ENCODE measurements at regions not wholly inside any gene's neighbourhood (a gene's known extent, or its start where the extent isn't known, plus 50 kb on each side); places are given as distances from the start of the nearest gene placed in this dataset.
"Not testable (repeated sequence)": the region's sequence is repeated elsewhere in the genome, so short reads cannot be mapped to it uniquely, and the experiment has no call there.

DNA sequence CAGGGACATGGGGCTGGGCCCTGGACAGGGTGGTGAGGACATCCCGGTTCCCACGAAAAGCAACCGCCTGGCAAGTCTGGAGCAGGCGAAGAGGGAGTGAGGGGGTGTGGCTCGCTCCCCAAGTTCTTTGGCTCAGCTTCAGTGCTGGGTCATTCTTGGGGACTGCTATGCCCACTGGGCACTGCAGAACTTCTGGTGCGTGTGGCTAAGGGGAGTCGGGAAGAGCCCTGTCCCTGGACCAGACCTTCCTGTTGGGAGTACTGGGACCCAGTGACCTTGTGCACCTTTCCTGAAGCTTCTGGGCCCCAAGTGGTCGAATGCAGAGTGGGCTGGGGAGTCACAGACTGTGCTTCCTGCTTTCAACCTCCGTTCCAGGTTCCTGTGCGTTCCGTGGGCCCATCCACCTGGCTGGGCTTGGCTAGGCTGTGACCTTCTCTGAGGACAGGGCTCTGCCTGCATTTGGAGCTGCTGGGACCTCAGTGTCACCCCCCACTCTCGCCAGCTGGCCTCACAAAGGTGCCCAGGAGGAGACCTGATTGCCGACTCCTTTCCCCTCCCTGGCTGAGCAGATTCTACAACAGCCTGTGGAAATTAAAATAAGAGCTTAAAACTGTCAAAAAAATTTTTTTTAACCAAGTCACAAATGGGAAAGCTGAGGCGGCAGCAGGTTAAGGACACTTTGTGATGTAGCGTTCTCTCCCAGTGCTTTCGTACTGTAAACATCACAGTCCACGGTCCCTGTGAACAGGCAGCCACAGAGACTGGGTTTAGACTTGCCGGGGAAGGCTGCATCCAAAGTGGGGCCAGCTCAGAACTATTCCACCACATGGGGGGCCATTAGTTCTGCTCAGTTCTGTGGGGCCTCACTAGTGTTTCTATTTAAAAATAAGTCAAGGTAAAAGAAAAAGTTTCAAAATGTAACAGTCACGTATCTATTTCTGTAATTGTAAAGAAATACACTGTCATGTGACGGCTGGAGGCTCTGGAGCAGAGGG lies 63.8 kb upstream of the WNT7B start:
- no peak for DNase-seq (ENCODE audit: low read depth in 2 of 2)

DNA sequence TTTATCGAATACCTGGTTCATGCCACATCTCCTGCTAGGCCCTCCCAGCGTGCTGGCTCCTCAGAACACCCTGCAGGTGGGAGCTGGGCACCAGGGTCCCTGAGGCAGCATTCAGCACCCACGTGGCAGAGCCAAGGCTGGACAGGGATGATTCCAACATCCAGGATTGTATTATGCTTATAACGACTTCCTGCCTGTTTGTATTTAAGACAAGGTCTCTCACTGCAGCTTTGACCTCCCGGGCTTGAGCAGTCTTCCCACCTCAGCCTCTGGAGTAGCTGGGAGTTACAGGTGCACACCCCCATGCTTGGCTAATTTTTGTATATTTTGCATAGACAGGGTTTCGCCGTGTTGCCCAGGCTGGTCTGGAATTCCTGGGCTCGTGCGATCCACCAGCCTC lies 64.7 kb upstream of the WNT7B start:
- no peak for DNase-seq (ENCODE audit: low read depth in 2 of 2)

DNA sequence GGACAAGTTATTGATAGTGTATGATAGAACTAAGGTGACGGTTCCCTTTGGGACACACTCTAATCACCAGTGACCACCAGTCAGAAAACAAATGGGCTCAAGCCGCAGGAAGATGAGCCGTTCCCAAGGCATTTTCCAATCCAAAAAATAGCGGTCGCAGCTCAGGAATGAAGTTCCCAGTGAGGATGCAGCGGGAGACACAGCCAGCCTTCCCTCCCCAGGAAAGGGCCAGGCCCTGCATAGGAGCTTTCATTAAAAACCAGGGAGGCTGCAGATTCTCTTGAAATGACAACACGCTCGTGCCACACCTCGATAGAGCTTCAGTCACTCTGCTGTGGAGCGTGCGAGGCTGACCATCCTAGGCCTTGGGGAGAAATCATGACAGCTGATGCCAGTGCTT lies 65.8 kb upstream of the WNT7B start:
- no peak for DNase-seq (ENCODE audit: low read depth in 2 of 2)

DNA sequence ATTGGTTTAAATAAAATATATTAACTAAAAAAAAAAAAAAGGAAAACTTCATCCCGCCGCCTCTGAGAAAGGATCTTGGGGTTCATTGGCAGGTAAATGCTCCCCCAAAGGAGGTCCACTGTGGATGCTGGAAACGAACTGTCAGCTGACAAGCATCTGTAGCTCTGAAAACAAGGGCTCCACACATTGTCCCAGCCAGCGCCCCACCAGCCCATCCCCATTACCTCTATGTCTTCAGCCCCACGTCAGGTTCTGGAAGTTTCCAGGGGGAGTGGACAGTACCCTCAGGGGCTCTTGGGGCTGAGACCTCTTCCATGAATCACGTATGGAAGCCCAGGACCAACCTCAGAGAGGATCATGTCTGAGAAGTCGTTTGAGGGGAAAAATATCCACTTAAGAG lies 66.4 kb upstream of the WNT7B start:
- no peak for DNase-seq (ENCODE audit: low read depth in 2 of 2)

DNA sequence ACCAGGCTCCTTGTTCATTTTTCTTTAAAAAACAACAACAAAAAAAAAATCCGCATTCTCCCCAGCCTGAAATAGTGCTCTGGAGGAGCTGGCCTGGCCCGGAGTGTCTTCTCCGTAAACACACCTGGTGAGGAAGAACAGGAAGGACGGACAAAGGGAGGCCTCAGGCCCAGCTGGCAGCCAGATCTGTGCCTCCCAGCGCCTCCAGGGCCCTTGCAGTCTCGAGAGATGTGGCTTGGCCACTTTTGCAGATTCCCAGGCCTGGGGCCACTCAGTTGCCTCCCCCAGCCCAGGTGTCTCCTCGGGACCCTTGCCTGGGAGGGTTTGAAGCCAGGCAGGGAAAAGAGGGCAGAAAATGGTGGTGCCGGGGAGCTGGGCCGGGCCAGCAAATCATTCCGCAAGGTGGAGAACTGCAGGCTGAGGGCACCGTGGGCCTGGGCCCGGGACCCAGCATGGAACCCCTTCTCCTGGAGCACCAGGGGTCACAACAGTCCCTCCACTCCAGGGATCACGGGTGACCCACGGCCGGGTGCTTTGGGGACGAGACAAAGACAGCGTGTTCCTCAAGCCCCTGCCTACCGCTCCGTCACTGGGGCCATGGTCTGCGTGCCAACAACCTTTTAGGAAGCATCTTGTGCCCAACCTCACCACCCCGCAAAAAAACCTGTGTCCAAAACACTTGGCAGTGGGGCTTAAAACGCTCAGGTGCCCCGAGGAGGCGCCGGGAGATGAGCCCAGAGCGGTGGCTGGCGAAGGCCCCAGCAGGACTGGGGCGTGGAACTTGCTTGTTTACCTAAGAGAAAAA lies 67.1 kb upstream of the WNT7B start:
- no peak for DNase-seq (ENCODE audit: low read depth in 2 of 2)

DNA sequence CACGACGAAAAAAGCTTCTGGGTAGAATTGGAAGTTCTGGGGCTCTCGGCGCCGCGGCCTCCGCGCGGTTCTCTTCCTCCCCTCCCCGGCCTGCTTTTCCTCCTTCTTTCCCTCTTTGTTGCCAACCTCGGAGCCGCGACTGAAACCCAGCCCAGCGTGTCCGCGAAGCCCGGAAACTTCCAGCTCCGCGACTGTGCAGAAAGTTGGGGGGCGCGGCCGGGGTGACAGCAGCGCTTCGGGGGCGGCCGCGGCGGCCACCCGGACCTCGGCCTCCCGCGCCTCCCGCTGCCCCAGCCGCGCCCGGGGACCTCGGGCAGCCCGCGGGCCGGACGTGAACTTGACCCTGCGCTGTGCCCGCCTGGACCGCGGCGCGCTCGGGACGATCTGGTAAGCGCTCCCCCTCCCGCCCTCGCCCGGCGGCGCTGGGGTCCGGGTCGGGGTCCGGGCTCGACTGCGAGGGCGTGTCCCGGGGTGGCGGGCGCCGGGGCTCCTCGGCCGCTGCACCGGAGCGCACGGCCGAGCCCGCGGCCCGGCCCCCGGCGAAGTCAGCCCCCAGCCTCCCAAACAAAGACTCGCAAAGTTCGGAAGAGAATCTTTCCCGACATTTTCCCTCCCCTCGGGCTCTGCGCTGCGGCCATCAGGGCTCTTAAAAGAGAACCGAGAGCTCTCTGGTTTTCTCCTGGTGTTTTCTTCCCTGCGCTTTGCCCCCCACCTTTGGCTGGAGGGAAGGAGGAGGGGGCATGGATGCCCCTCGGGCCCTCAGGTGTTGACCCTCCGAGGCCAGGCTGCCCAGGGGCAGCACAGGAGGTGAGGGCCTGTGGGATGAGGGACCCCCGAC lies 67.9 kb upstream of the WNT7B start:
- DNase-seq (ENCODE audit: low read depth in 2 of 2) = no peak

DNA sequence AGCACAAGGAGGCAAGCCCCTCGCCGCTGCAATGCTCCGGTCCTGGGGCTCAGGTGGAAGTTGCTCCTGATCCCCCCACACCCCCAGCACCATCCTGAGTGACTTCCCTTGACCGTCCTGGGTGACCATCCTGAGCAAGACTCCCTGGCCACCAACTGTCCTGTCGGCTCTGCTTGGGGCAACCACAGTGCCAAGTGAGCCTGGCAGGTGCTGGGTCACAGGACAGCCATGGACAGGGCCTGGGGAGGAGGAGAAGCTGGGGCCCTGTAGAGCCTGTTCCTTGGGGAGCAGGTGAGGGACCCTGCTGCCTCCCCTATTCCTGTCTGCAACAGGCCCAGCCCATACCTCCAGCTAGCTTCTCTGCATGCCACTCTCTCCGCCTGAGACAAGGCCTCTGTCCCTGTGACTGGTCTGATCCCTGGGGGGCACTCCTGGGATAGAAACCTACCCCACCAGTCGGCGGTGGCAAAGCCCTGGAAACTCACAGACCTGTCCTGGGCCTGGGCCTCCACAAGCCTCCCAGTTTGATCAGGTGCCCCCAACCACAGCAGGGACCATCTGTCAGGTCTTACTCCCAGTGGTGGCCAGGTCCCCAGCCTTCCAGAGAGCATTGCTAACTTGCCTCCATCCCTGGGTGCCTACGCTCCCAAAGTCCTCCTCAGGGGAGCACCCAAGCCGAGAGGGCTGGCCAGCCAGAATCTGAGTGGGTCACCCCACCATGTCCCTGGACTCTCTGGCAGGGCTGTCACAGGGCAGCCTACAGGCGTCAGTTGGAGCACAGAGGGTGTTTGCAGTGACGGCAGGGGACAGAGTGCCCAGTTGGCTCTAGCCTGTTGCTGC lies 68.7 kb upstream of the WNT7B start:
- DNase-seq (ENCODE audit: low read depth in 2 of 2) = no peak

DNA sequence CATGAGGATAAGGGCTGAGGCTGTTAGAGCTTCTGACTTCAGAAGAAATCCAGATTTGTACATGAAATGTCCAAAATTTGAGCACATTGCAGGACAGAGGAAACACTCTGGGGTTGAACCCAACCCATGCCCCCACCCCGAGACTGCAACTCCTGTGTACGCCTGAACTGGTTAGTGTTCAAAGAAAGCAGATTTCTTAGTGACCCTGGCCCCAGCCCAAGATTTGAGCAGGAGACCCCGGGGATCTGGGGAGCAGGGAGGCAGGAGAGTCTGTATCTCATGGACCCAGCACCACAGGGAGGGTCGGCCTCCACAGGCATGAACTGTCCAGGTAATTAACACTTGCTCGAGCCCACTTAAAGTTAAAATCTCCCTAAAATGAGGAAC lies 69.3 kb upstream of the WNT7B start:
- DNase-seq (ENCODE audit: low read depth in 2 of 2) = no peak

DNA sequence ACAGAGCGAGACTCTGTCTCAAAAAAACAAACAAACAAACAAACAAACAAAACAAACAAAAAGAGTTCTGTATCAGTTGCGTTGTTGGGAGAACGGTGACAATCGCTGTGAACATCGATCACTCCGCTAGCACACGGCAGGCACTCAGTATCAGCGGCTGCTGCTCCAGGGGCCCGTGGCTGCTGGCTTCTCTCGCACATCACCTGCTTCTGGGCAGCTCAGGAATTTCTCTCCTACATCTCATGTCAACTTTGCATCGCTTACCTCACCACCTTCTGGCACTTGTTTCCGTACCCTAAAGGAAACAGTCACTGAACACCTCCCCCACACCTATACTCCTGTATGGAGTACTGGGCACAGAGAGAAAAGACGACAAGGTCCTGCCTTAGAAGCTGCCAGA lies 70.3 kb upstream of the WNT7B start:
- no peak for DNase-seq (ENCODE audit: low read depth in 2 of 2)

DNA sequence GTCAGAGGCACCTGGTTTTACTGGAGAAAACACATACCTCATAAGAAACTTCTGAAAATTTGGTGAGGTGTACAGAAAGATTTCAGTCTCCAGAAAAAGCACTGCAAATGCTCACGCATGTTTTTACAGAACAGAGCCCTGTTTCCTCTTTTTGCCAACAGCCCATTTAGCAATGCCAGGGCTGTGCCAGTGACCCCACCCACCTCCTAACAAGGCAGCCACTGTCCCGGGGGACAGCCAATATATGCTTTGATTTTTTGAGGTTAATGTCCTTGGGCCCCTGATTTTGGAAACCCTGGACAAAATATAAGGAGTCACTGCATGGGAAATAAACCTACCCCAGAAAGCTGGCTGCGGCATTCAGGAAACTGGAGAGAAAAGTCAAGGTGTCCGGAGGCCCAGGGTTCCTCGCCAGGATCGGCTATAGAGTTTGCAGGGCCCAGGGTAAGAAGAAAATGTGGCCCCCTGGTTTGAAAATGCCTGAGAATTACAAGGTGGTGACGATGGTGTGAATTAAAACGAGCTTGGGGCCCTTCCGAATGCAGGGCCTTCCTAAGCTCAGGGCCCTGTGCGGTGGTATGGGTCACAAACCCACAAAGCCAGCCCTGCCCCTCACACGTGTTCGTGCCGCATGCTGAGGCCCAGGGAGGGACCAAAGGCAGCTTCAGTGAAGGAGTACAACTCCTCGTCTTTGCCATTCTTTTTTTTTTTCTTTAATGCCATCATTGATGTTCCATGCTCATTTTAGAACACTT lies 71.1 kb upstream of the WNT7B start:
- no peak for DNase-seq (ENCODE audit: low read depth in 2 of 2)

DNA sequence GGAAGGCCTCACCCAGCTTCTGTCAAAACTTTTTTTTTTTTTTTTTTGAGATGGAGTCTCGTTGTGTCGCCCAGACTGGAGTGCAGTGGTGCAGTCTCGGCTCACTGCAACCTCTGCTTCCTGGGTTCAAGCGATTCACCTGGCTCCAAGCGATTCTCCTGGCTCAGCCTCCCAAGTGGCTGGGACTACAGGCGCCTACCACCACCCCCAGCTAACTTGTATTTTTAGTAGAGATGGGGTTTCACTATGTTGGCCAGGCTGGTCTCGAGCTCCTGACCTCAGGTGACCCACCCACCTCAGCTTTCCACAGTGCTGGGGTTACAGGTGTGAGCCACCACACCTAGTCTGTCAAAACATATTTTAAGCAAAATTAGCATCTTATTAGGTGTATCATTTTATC lies 71.7 kb upstream of the WNT7B start:
- DNase-seq (ENCODE audit: low read depth in 2 of 2) = not testable (repeated sequence)

DNA sequence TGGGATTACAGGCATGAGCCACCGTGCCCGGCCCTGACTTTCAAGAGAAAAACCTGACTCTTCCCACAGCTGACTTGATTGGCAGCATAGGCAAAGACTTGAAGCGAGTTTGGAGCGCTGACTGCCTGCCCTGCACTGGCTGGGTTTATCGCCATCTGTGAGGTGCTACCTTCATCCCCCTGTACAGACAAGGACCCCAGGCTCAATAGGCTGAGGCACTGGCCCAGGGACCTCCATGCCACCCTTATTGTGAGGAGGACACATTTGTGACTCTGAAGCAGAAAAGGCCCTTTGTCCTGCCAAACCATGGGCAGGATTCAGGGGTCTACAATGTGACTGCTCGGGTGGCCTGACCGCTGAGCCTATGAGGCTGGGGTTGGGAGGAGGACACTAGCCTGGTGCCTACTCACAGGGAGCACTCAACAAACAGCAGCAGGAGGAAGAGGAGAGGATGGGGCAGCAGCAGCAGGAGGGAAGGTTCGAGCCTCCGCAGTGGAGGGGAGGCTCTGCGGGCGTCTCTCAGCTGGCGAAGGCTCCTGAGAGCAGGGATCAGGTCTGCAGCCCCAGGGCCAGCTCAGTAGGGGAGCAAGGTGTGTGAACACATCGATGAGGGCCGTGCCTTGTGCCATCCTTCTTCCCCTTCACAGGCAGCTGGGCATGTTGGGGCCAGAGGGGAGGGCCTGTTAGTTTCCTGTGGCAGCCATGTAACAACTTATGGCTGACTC lies 72.9 kb upstream of the WNT7B start:
- no peak for DNase-seq (ENCODE audit: low read depth in 2 of 2)

DNA sequence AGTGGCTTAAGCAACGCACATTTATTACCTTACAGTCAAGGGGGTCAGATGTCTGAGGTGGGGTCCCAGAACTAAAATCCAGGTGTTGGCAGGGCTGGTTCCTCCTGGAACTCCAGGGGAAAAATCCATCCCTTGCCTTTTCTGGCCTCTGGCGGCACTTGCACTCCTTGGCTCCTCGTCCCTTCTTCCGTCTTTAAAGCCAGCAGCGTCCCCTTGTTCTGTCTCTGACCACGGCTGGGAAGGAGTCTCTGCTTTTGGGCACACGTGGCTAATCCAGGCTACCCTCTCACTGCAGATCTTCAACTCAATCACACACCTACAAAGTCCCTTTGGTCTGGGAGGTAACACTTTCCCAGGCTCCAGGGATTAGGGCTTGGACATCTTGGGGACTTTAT lies 73.5 kb upstream of the WNT7B start:
- DNase-seq (ENCODE audit: low read depth in 2 of 2) = no peak

DNA sequence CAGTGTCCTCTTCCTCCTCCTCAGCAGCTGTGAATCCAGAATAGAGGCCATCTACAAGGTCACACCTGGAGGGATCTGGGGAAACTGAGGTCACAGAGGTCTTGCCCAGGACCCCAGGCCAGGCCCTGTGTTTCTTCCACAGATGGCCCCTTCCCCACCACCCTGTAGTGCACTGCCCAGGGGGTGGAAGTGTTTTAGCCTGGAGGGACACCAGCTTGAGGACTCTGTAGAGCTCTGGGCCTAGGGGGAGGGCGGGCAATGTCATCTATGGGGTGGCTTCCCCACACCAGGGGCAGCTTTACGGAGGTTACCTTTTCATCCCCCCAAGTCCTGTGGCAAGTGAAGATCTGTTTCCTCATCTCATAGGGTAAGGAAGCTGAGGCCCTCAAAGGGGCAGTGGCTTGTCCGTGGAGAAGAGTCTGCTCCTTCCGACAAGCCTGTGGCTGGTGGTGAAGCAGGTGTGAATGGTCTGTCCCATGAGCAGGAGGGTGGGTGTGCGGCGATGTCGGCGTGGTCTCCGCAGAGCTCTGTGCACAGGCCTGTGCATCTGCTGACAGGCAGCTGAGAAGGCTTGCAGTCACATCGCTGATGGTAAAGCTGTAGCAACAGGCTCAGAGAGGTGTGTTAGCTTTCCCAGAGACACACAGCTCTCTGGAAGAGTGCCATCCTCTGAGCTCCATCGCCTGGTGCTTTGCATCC lies 74.1 kb upstream of the WNT7B start:
- DNase-seq (ENCODE audit: low read depth in 2 of 2) = no peak

DNA sequence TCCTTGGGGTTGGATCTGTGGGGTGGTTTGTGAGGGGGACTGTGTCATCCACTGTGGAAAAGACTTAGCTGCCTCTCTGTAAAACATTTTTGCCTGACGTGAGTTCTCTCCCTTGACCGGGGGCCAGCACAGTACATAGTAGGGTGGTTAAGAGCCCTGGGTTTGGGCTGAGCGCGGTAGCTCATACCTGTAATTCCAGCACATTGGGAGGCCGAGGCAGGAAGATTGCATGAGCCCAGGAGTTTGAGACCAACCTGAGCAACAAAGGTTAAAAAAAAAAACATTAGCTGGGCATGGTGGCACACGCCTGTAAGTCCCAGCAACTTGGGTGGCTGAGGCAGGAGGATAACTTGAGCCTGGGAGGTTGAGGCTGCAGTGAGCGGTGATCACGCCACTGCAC lies 74.7 kb upstream of the WNT7B start:
- DNase-seq (ENCODE audit: low read depth in 2 of 2) = no peak

DNA sequence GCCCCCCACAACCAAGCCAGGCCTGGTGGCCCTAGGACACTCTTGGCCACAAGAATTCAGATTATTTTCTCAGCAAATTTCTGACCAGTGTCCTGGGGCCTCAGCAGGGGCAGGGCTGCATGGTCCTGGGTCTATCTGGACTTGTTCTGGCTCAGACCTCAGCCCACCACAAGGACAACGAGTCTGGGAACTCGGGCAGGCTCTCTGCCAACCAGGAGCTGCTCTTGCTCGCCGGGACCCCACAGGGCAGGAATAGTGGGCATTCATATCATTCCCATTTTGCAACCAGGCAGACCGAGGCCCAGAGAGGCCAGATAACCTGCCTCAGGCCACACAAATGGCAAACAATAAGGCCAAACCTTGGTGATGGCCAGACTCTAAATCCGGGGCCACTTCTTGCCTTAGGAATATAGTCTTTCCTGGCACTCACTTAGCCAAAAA lies 75.4 kb upstream of the WNT7B start:
- no peak for DNase-seq (ENCODE audit: low read depth in 2 of 2)

DNA sequence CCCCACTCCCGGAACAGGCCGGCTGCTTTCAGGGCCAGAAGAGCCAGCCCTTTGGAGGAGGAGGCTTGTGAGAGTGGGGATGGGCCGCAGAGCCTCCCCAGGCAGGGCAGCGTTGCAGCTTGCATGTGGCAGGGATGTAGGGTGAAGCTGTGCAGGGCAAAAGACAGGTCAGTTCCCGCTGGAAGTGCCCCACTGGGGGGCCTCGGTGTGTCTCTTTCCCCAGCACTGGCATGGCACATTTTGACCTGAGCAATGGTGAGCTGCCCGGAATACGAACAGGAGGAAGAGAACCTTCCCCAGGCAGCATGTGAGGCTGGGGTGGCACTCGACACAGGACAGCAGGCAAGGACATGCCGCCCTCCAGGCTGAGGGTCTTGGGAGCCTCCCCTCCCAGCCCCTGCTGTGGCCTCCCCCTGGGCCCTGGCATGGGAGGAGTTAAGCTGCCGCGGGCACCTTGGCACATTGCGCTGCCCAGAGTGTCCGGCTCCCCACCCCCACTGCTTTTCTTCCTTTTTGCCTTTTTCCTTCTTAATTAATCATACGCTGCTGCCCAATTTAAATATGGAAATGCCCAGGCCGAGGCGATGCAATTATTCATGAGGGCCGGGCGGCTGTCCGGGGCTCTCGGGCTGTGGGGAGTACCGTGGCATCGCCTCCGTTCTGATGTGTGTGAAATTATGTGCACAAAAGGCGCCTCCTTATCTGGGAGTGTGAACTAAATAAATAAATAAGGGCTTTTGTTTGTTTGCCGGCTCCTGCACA lies 76.0 kb upstream of the WNT7B start:
- DNase-seq (ENCODE audit: low read depth in 2 of 2) = no peak

DNA sequence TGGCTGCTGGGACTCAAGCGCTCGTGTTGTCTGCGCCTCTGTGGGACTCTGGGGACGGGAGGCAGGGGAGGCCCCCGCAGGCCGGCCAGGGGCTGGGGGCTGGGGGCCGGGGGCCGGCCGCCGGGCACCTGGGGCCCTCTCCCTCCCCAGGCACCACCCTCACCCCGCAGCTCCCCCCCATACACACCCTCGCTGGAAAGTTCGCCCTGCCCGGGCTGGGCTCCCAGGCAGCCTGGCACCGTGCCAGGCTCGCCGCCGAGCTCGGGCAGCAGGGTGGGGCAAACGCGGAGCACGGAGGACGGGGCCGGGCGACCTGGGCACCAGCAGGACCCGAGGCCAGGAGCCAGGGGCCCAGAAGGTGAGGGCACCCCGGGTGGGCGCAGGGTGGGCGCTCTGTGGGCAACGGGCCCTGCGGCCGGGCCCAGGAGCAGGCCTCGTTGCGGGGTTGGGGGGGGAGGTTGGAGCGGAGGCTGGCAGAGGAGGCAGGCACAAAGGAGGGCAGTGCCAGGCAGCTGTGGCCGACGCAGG lies 76.7 kb upstream of the WNT7B start:
- no peak for DNase-seq (ENCODE audit: low read depth in 2 of 2)

Data from stimulated activated CD8-positive, alpha-beta memory T cell treated with anti-CD3 and anti-CD28 coated beads, Interleukin-15, amount 100 ng/mL, for 48 hours (primary cell).